Medulla oblongata (tissue), 1 donor: ENCODE measurements at regions not wholly inside any gene's neighbourhood (a gene's known extent, or its start where the extent isn't known, plus 50 kb on each side); places are given as distances from the start of the nearest gene placed in this dataset.

Experiments used
- DNase-seq: peaks from one replicate; pipeline ENCODE4 v3.0.0-alpha.2; 2015; ENCODE audit errors: extremely low spot score

DNA sequence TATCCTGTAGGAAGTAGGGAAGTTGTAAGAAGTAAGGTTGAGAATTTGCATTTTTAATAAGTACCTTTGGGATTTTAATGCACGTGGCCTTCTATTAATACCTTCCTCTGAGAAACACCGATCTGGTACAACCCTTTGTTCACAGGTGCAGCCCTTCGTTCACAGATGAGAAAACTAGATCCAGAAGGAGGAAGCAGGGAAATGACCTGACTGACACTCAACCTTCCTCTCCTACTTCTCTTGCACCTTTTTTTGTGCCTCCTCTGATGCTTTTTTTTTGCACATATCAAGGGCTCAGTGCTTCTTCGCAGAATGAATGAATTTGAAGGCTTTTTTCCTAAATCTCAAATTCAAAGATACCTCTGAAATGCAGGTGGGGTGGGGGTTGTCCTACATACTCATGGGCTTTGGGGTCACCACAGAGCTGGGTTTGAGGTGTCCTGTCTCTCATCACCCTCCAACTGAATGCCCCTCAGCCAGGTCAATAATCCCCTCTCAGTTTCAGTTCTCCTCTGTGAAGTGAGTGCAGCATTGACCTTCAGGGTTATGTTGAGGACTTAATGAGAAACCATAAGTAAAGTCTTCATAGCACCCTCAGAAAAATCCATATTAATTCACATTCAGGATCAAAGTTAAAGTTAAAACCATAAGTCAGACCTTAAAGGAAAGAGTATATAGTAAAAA lies 161.5 kb upstream of the CTNNB1 start:
- DNase-seq = no peak

DNA sequence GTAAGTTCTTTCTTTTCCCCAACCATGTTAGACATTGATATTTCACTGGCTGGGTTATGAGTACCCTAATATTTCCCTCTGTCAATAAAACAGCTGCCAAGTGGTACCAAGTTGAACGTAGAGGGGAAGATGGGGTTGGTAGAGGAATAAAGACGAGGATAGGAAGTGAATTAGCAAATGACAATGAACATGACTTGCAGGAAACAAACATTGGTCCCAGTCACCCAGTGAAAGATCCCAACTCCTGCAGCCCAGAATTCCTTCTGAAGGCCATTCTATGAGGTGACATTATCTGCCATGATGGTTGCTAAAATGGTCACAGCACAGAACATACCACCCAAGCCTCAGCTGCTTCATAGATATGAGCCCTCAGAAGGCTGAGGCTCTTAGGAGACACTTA lies 159.0 kb upstream of the CTNNB1 start:
- DNase-seq = no peak

DNA sequence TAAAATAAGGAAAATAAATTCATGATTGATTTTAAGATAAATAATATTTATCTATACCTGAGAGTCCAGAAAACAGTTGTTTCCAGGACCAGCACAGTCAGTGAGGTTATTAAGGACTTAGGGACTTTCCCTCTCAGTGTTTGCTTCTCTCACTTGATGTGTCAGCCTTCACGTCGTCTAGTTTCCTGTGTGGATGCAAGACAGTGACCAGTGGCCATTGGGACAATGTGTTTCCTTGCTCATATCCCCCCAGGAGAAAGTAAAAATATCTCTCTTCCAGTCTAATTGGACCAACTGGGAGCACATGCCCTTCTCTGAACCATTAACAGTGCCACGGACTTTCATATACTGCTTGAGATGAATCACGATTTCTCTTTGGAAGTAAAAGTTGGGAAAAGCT lies 157.8 kb upstream of the CTNNB1 start:
- DNase-seq = no peak

DNA sequence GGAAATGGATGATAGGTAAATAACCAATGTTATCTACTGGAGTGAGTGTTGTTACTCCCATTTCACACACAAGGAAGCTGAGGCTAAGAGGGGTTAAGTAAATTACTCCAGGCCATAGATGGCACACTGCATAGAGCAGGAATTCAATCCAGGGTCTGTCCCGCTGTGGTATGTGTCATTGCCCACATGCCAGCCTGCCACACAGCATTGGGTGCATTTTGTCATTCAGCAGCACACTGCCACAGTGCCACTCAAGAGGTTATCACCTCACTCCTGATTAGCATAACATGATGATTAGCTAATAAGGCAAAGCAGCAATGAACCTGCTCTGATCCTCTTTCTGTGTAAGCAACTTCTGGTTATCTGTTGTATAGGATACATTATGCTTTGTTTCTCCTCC lies 157.4 kb upstream of the CTNNB1 start:
- no peak for DNase-seq

DNA sequence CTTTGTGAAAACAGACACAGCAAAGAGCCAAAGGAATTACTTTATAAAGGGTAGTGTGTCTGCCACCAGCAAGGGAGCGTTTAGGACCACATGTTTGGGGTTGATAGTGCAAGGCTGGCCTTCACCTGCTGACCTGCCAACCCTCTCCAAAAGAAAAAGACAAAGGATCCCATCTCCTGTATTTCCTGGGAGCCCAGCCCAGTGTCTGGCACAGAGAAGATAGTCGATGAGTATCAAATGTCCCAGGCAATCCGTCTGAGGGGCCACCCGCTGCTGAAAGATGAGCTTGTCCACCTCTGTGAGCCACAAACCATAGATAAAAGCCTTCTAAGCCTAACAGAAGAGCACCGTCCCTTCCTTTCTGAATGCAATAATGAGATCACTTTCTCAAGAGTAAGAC lies 154.8 kb upstream of the CTNNB1 start:
- DNase-seq = no peak

DNA sequence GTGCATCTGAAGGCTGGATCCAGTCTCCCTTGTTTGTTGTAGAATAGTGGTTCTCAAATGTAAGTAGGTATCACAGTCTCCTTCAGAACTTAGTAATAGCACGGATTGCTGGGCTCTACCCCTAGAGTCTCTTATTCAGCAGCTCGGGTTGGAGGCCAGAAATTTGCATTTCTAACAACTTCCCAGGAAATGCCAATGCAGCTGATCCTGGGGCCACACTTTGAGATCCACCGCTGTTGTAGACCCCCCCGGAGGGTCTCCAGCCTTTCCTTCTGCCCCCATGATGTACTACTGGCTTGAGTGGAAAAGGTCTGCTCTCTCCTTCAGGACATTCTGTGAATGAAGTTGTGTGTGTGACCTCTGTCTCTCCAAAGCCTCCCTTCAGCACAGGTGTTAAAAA lies 153.8 kb upstream of the CTNNB1 start:
- DNase-seq = no peak

DNA sequence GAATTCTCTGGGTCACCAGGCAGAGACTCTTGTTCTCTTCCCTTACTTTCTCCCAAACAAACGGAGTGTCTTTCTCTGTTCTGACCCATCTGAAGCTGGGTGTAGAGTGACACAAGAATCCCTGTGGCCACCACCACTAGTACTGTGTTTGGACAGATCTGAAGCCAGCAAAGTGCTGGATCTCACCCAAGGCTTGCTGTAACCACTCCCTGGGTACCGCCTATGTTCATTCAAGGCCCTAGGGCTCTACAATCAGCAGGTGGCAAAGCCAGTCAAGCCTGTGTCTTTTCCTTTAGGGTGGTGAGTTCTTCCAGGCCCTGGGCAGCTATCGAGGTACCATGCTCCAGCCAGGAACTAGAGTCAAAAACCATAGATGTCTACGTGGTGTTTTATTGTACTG lies 149.2 kb upstream of the CTNNB1 start:
- no peak for DNase-seq

DNA sequence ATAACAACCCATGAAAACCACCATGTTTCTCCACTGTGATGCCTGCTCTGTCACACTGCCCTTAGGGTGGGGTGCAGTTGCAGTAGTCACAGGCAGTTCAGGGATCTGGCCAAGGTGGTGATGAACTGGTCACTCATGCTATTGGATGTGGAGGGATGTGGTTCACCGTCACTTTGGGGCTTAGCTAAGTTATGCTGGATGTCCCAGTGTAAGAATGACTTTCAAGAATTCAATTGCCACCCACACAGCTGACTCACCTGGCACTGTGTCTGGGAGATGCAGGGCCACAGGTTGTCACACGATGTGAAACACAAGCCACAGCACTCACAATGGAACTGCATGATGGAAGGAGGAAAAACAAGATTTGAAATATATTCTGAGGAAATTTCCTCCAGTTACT lies 146.1 kb upstream of the CTNNB1 start:
- DNase-seq = no peak

DNA sequence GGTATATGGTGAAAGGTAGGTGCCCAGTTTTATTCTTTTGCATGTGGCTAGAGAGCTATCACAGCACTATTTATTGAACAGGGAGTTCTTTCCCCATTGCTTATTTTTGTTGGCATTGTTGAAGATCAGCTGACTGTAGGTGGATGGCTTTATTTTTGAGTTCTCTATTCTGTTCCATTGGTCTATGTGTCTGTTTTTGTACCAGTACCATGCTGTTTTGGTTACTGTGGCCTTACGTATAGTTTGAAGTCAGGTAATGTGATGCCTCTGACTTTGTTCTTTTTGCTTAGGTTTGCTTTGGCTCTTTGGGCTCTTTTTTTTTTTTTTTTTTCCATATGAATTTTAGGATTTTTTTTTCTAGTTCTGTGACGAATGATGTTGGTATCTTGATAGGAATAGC lies 139.2 kb upstream of the CTNNB1 start:
- no peak for DNase-seq

DNA sequence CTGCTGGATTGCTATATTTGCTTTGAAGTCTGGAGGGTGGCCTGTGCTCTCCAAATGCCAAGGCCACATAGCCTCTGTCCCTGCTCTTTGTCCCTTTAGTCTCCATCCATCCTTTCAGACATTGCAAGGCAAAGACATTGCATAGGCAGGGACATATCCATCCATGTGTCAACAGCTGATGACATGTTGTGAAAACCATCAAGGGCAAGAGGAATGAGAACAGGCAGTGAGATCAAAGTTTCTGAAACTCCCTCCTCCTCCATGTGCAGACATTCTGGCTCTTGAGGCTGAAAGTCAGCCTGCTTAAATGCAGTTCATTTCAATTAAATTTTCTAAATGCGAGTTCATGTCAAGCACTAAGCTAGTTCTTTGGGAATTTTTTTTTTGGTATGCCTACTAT lies 135.2 kb upstream of the CTNNB1 start:
- no peak for DNase-seq

DNA sequence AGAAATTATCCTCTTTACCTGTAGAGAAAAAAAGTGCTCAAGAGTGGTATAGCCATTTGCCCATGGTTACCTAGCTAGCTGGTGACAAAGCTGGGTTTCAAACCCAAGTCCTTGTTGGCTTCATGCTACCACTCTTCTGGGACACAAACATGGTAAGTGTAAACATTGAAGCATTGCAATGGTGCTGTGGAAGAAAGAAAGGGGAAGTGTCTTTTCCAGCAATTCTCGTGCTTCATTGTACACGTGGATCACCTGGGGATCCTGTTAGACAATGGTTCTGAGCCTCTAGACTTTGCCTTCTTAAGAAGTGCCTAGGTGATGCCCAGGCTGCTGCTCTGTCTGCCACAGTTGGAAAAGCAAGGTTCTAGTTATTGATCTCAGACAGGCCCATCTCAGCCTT lies 134.8 kb upstream of the CTNNB1 start:
- DNase-seq = no peak

DNA sequence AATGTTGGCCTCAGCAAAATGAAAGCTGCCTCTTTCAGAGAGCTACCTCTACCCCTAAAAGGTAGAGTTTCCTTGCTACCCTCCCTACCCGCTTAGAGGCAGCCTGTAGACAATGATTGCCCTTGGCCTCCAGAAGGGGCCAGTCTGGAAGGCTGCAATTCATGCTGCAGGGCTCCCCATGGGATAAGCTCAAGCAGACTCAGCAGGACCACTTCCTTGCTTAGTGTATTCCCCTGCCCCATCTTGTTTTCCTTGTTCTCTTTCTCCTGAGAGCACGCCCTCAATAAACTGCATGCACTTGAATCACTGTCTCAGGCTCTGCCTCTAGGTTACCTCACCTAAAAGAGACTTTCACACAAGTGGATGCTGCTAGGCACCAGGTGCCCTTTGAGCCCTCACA lies 134.0 kb upstream of the CTNNB1 start:
- DNase-seq = no peak

DNA sequence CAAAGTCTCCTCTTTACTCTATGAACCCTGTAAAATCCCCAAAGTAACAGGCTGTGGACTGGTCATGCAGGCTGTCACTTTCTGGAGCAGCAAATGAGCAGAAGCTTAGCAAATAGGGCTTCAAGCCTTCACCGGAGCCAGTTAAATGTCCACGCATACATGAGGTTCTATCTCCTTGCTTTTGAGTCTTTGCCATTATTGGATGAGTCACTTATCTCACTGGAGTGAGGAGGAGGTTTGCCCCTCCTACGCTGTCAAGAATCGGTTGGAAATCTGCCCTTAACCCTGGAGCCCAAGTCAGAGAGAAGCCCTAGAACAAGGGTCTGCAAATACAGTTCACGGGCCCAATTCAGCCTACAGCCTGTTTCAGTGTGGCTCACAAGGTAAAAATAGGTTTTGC lies 126.1 kb upstream of the CTNNB1 start:
- no peak for DNase-seq

DNA sequence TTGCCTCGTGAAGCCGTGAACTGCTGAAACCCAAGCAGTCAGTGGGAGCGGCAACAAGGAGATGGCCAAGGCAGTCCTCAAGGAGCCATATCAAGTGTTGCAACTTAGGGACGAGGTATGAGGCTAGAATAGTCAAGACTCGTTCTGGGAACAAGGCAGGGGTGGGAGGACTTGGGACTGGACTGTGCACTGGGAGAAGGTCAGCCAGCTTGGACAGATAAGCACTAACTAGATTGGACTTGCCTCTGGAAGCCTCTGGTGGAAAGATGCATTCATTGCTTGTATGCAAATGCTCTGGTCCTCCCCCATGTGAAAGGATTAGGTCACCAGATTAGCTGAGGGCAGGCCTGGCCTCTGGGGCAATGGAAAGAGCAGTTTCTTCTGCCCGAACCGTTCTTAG lies 123.3 kb upstream of the CTNNB1 start:
- no peak for DNase-seq

DNA sequence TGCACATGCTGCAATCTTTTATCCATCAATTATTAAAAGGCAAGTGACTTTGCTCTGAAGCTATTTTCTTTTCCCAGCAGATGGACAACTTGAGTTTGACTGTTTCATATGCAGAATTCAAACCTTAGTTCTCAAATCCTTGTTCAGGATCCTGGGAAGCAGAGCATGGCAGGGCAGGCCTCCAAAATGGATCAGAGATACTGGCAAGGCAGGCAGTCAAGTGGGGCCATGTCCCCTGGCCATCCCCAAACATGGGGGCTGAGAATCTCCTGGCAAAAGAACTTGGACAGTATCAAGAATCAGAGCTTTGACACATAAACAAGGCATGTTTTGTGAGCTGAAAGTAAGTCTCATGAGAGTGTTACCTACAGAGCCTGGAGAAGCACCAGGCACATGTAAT lies 122.9 kb upstream of the CTNNB1 start:
- DNase-seq = no peak

DNA sequence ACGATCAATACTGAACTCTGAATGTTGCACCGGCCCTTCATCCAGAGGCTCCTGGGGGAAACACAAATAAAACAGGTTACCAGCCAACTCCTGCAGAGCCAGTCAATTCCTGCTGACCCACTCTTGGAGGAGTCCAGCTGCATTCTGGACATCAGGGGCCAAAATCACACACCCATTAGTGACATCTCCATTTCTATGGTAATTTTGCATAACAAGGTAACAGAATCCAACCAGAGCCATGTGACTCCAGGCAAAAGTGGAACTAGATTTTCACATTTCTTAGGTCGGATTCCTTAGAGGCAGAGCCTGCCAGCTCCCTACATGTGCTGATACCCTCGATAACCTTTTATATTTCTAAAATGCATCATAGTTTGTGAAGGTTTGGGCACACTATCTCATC lies 119.2 kb upstream of the CTNNB1 start:
- no peak for DNase-seq

DNA sequence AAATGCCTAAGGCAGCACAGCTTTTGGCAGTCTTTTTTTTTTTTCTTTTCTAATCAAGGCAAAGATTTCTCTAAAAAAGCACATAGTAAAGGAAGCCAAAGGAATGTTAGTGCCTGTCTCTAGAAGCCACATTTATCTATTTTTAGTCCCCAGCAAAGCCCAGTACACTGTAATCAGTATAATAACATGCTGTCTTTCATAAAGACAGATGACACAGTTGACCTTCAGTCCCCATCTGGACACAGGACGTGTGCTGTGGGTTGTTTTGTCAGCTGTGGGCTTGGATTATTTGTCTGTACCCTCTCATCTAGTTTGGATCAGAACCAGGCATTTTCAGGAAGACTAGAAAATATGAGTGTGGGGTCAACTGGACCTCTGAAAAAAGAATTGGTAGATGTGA lies 110.4 kb upstream of the CTNNB1 start:
- no peak for DNase-seq

DNA sequence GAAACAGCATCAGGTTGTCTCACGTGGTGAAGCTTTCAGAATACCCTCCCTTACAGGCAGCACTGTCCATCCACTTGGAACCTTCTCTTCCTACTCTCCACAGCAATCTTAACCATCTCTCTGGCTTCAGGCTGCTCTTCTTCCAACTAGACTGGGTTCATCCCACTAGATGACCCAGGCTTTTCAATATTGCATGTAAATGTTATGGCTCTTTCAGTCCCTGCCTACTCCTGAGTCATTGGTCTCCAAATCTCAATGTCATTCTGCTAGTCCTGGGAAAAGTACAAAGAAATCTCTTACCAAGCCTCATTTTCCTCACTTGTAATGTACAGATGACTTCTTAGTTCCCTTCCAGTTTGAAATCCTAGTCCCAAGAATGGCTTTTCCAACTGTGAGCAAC lies 109.7 kb upstream of the CTNNB1 start:
- no peak for DNase-seq

DNA sequence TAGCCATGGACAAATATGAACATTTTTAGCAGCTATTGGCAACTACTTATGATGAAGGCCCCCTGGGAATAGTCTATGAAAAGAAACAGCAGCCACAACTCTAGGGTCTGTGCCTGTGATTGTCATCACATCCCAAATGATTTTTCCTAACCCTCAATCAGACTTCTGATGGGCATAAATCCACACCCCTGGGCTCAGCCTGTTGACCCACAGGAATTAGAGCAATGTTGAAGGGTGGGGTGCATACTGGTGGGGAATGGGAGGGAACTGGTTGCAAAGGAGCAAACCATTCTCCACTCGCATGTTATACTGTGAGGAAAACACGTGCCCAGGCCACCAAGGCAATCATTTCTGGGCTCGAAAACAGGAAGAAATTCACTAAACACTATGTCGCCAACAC lies 106.5 kb upstream of the CTNNB1 start:
- DNase-seq = no peak

DNA sequence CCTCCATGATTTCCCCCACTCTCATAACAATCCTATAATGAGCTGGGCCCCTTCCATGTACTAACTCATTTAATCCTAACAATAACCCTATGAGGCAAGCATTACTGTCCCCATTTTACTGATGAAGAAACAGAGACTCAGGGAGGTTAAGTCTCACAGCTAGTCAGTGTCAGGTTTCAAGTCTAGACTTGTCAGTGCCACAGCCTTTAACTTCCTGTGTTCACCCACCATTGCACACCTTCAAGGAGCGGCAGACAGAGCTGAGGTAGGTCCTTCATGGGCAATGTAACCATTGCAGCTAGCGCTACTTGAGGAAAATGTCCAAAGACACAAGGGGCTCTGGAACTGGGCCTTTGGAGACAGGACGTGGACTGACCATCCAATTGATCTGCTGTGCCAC lies 105.8 kb upstream of the CTNNB1 start:
- DNase-seq = no peak

DNA sequence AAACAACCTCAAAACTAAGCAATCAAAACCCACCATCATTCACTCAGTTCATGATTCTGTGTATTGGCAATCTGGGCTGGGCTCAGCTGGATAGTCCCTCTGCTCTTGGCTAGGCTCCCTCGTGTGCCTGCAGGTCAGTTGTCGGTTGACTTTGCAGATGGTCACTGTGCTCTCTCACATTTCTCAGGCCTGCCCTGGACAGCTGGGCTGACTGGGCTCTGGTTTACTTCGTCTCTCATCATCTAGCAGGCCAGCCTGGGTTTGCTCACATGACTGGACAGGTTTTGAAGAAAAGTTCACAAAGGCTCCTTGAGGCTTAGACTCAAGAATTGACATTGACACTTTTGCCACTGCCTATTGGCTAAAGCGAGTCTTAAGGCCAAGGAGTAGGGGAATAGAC lies 105.0 kb upstream of the CTNNB1 start:
- DNase-seq = no peak

DNA sequence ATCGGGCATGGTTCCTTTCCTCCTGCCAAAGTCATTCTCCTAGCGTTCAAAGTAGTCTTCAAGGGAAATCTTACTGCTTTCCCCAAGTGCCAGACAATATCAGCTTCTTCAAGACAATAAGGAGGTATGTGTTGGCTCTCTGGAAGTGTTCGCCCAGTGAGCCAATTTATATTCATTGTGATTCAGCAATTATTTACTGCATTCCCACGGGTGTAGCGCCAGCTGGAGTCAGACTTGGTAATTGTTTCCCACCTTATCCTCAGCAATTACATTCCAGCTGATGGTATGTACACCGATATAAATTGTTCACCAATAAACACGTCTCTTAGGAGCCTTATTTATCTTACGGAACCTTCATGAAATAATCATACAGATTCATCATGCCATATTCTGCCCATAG lies 103.6 kb upstream of the CTNNB1 start:
- no peak for DNase-seq

DNA sequence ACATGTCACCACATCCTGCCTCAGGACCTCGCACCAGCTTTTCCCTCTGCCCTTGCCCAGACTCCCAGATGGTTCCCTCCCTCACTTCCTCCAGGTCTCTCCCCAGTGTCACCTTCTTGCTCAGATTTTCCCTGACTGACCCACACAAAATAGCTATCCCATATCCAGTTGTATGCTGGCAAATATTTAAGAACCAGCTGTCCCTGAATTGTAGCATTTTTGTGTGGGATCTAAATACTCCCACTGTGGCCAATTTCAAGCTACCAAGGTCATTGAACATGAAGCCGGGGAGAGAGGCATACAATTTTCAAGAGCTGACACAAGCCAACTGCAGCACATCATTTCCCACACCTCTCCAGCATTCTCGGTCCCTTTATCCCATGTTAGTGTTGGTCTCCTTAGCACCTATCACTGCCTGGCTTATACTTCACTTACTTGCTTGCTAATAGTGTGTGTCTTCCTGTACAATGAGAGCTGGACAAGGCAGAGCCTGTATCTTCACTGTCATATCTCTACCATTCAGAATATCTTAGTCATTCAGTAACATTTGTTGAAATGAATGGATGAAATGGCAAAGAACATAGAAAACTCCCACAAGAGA lies 101.3 kb upstream of the CTNNB1 start:
- no peak for DNase-seq

DNA sequence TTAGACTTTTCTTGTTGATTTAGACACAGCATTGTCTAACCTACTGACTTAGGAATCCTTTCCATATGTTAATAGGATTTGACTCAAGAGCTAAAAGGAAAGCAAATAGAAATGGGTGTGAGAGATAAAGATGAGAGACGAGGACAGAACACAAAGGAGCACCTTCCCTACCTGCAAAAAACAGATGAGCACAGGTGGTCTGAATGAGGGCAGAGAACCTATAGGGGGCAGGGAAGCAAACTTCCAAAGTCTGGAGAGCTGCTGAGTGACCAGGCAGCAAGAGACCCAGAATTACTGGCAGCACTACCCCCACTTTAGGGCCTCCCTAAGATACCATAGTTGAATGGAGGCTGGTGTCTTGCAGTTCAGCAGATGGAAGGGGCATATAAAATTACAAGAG lies 98.1 kb upstream of the CTNNB1 start:
- DNase-seq = no peak
